ENCODE measurements at regions not wholly inside any gene's neighbourhood (a gene's known extent, or its start where the extent isn't known, plus 50 kb on each side); places are given as distances from the start of the nearest gene placed in this dataset.

DNA sequence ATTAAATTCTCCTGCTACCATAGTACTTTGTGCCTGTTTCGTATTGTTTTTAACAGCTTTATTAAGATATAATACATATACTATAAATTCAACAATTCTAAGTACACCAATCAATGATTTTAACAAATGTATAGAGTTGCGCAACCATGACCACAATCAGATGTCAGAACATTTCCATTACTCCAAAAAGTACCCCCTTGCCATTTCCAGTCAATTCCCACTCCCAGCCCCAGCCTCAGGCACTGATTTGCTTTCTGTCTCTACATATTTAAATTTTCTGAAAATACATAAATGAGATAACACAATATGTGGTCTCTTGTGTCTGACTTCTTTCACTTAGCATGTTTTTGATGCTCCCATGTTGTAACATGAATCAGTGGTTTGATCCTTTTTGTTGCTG is 193.9 kb downstream of the FIGN start:
- DNase-seq, result no peak

GRCh38 chr2:163541495-163541894 is 194.3 kb downstream of the FIGN start:
- no peak for DNase-seq

DNA sequence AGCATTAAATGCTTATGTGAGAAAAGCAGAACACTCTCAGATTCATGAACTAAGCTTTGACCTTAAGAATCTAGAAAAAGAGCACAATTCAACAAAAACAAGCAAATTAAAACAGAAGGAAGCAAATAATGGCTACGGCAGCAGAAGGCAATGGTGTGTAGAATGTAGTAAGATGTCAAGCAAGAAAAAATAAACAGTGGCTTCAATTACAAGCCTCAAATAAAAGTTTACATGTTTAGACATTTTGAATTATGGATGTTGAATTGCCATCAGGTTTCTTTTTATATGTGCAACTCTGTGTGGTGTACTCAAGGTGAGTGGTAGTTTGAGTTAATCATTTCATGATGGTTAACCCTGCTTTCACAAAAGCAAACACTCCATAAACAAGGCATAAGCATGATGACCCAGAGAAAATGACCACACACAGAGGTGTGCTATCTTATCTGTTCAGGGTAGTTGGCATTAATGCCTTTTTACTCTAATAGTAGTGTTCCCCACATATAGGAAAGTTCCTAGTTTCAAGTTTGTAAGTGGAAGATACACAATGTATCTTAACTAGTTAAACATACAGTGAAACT is 207.1 kb downstream of the FIGN start:
- DNase-seq, result no peak

GRCh38 chr2:163527381-163527780 is 208.4 kb downstream of the FIGN start:
- no peak for DNase-seq

DNA sequence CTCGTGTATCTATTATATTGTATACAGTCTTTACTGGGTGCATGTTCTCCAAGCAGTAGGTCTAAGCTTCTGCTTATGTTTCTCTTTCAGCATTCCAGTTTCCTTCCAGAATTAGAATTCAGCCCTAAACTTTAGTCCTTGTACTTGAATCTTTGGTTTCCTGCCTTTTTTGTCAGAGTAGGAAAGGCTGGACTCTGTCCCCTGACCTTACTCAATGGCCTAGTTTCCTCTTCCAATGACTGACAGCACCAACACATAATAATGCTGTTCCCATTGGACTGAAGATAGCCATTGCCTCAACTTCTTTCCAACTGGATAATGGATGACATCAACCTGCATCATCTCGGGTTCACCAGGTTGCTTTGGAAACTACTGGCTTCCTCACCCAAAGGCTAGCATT is 217.0 kb downstream of the FIGN start:
- DNase-seq, result no peak

- DNase-seq, result no peak
Observed at GRCh38 chr2:163515836-163516235, 220.0 kb downstream of the FIGN start.

DNA sequence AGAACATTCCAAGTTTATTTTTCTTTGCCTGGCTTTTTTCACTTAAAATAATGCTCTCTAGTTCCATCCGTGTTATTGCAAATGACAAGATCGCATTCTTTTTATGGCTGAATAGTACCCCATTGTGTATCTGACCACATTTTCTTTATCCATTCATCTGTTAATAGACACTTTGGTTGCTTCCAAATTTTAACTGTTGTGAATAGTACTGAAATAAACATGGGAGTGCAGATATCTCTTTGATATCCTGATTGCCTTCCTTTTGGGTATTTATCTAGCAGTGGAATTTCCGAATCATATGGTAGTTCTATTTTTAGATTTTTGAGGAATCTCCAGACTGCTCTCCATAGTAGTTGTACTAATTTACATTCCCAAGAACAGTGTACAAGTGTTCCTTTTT is 230.5 kb downstream of the FIGN start:
- no peak for DNase-seq

GRCh38 chr2:163493359-163494298 is 242.2 kb downstream of the FIGN start:
- no peak for DNase-seq

- no peak for DNase-seq
Observed at GRCh38 chr2:163491850-163492249, 244.0 kb downstream of the FIGN start.

DNA sequence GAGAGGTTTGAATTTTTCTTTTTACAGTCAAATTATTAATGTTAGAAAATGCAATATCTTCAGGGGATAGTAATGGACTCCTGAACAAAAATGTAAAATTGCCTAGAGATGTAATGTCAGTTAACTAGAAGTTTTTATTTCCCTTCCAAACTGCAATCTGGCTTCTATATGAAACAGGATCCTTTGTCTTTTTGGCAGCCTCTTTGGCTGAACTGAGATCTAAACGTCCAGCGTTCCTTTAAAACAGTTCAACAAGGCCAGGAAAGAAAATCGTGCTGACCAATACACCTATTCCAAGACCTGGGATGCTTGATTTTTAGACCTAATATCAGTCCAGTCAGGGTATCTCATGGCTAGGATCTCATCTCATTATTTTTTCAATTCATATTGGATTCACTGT is 245.5 kb downstream of the FIGN start:
- DNase-seq, result no peak

DNA sequence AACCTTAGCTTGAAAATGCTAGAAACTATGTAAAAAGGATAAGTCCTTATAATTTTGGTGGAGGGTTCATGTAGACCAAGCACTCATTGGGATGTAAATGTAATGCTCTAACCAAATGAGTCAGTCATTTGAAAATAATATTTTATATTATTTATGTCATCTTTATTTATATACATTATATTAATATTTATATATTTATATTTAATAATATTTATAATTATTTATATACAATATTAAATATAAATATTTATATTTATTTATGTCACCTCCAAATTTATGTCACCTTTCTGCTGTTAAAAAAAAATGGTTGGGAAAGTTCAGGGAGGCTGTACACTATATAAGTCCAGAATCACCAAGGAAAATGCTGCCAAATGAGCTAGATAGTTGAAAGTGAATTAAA is 254.3 kb downstream of the FIGN start:
- no peak for DNase-seq

DNA sequence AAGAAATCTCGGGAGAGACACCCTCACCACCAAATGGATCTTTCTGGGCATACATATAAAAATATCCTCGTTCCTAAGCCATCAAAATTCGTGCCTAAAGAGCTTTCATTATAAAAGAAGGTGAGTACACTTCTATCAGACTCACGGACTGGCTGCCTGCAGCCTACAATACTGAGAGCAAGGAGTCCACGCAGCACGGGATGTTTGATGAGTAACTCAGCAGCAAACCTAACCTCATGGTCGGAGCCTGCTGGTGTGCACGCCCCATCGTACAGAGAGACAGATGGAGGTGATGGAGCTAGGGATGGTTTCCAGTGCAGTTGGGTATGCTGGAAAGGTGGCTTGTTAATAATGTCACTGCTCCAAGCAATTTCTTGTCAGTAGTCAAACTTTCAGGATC is 256.2 kb downstream of the FIGN start:
- no peak for DNase-seq

DNA sequence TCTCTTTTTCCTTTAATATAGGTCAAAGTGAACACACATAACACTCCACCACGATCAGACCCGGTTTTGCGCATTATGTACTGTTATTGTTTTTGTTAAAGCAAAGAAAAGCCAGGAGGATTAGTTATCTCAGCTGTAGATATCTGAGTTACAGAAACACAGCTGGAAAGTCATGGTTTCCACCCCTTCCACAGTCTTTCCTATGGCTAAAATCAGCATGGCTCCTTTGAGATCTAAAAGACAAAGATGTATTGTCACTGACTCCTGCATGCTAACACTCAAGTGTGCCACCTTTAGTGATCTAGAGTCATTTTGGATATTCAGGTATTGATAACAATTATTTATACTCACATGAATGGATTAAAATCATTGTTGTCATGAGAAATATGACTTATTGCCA is 260.0 kb downstream of the FIGN start:
- DNase-seq, result no peak

DNA sequence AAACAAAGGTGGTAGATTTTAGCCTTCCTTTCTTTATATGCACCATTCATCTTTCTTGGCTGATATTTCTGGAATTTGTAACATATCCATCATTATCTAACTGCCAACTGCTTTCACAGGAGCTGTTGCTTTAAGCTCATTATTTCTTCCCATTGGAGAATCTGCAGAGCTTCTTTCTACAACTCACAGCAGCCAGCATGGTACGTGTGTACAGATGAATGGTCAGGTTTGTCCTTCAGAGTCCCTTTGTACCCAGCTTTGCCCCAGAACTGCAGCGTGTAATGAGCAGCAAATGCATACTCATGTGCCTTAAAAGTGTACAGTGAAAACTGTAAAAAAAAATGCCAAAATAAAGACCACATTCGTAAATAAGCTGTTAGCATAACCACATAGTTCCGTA is 260.9 kb downstream of the FIGN start:
- DNase-seq, result no peak

- no peak for DNase-seq
Observed at GRCh38 chr2:163474319-163474744, 261.5 kb downstream of the FIGN start.

DNA sequence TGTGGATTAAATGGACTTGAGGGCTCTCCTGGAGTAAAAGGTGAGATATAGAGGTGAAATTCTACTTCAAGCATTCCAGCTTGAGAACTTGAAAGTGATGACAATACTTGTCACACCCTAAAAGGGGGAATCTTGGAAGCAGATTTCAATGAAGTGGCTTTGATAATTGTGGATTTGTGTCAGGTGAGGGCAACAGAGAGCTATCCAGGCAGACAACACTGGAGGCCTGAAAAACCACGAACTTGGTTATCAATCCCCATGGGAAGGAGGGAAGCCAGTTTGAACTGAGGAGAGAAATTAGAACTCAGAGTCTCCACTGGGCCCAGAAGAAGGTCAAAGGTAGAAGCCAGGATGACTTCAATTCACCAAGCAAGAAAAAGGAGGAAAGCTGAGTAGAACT is 263.9 kb downstream of the FIGN start:
- DNase-seq, result peak; percentile 13

DNA sequence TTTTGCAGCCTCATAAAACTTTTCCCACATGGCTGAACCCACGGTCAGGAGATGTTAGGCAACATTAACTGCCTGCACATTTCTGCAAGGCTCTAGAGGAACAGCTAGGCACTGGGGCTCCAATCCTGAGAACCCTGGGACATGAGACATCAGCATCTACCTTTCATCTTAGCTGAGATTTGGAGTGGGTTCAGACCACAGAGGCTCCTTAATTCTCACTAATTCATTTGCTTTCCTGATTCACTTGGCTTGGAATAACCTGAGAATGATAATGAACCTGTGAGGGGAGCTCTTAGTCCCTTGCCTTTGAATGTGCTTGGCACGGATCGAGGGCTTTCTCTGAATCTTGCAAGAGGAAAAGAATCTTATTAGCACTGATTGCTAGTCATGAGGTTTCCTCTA is 266.2 kb downstream of the FIGN start:
- DNase-seq, result no peak

GRCh38 chr2:163467251-163467630 is 268.6 kb downstream of the FIGN start:
- no peak for DNase-seq

GRCh38 chr2:163466331-163467250 is 269.2 kb downstream of the FIGN start:
- no peak for DNase-seq

DNA sequence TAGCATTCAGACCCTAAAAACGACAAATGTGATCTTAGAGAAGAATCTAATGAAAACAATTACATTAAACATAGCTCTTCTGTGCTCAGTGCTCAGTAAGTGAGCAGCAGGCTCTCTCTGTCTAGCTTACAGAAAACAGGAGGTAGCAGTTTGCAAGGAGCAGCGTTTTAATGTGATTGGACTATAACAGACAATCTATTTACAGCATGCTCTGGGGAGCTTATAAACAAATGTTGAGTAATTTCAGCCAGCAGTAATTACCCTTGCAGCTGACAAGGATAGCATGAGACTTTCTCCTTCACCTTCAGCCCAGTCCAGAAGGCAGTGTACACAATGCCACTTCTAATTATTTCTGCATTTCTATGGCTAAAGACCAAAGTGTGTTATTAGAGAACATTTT is 270.4 kb downstream of the FIGN start:
- no peak for DNase-seq

- DNase-seq, result no peak
Observed at GRCh38 chr2:163463411-163463810, 272.4 kb downstream of the FIGN start.

GRCh38 chr2:163462993-163463392 is 272.8 kb downstream of the FIGN start:
- DNase-seq, result no peak

GRCh38 chr2:163459986-163460385 is 275.8 kb downstream of the FIGN start:
- DNase-seq, result no peak

Measured in NCI-H345 (cell line).